Spleen (tissue), 11 donors: ENCODE measurements at regions not wholly inside any gene's neighbourhood (a gene's known extent, or its start where the extent isn't known, plus 50 kb on each side); places are given as distances from the start of the nearest gene placed in this dataset.

Experiments used
- DNase-seq: peaks from one replicate; pipeline ENCODE4 v3.0.0-alpha.2; 2020
- H3K27ac ChIP-seq, 8 donors: fragments of 200-600 bp; sonication (generic) in 7 of 8; 1 replicate in 4 of 8; 2 replicates in 4 of 8; pipeline versions ENCODE4 v1.5.0 to v1.8.0; 2016 to 2021; ENCODE audit warnings: inconsistent platforms in 4 of 8, mild to moderate bottlenecking in 4 of 8, moderate library complexity in 1 of 8
- H3K27me3 ChIP-seq, 7 donors: fragments of 200-600 bp; sonication (generic) in 6 of 7; replicated peaks in 1 of 7; 1 replicate in 4 of 7; 2 replicates in 3 of 7; pipeline versions ENCODE4 v1.5.0 to v1.8.0; 2016 to 2021; ENCODE audit warnings: inconsistent platforms in 3 of 7, mild to moderate bottlenecking in 1 of 7
- H3K36me3 ChIP-seq, 6 donors: fragments of 200-600 bp; sonication (generic) in 5 of 6; 1 replicate in 4 of 6; 2 replicates in 2 of 6; pipeline versions ENCODE4 v1.5.0 to v1.8.0; 2016 to 2021; ENCODE audit warnings: inconsistent platforms in 2 of 6
- H3K4me1 ChIP-seq, 6 donors: fragments of 200-600 bp; sonication (generic) in 5 of 6; 1 replicate in 3 of 6; 2 replicates in 3 of 6; pipeline versions ENCODE4 v1.5.0 to v1.8.0; 2016 to 2021; ENCODE audit warnings: inconsistent platforms in 3 of 6
- H3K4me3 ChIP-seq, 8 donors: fragments of 200-600 bp; sonication (generic) in 7 of 8; 1 replicate in 4 of 8; 2 replicates in 4 of 8; pipeline versions ENCODE4 v1.5.0 to v1.8.0; 2016 to 2021; ENCODE audit warnings: inconsistent platforms in 4 of 8, mild to moderate bottlenecking in 4 of 8, moderate library complexity in 2 of 8
- H3K9me3 ChIP-seq, 8 donors: fragments of 200-600 bp; sonication (generic) in 7 of 8; 1 replicate in 4 of 8; 2 replicates in 4 of 8; pipeline versions ENCODE4 v1.5.0 to v1.8.0; 2016 to 2021; ENCODE audit warnings: inconsistent platforms in 4 of 8
- POLR2A ChIP-seq, 3 donors: fragments of 450-650 bp; IDR thresholded peaks; one replicate each; pipeline ENCODE4 v1.5.1; 2017; ENCODE audit warnings: antibody characterized with exemption in 3 of 3, mild to moderate bottlenecking in 1 of 3
- POLR2AphosphoS5 ChIP-seq, 3 donors: sonication (generic); formaldehyde crosslinking; IDR thresholded peaks; one replicate each; pipeline ENCODE4 v1.5.1; 2017; ENCODE audit warnings: antibody characterized with exemption in 3 of 3
- WGBS, 5 donors: extraction: QIAGEN DNeasy Blood & Tissue Kit in 3 of 5; methylation state at CpG; one replicate each; pipeline versions ENCODE4 v1.1.5 to v1.1.7; 2013 to 2018; 5-methylcytosine and 5-hydroxymethylcytosine counted together
- intact Hi-C: fragments of 100-400 bp; cut with DNase I; formaldehyde crosslinking; loops from one replicate; pipeline ENCODE4 v1.15.0; 2023; ENCODE audit warnings: low total_unique reads
- TF ChIP-seq, protein P1 (sequence below), 11 experiments: fragments of 200-600 bp in 7 of 11; fragments of 450-650 bp in 4 of 11; sonication (generic) in 4 of 11; IDR thresholded peaks in 8 of 11; conservative IDR thresholded peaks in 3 of 11; 1 replicate in 7 of 11; 2 replicates in 4 of 11; pipeline versions ENCODE4 v1.4.0 to v1.8.0; 2016 to 2021; ENCODE audit warnings: antibody characterized with exemption in 11 of 11, inconsistent platforms in 4 of 11, mild to moderate bottlenecking in 1 of 11
- donor health status: healthy with polysubstance abuse.
- donor health status: DM: no; HTN: no; CAD: no; lungs with moderate emphysema.
- donor health status: DM: no; HTN: no; CAD: no.
- donor health status: Bipolar disorder and iron deficiency.
- donor health status: healthy.
- donor health status: DM: no; HTN: no; CAD: no.
- donor health status: DM: yes; HTN: yes; CAD: no.

- Histone ChIP-seq H3K27me3 (no peaks in the 10 kb centered on the region), H3K4me1 (no peaks in the 10 kb centered on the region), H3K27ac (no peak overlapping the region), H3K36me3 (no peaks in the 10 kb centered on the region), H3K9me3 (peaks cover 0 to 6% (median 0%) of the 10 kb centered on the region in 8 donors), H3K4me3 (no peak overlapping the region)
- TF ChIP-seq, protein P1, sequence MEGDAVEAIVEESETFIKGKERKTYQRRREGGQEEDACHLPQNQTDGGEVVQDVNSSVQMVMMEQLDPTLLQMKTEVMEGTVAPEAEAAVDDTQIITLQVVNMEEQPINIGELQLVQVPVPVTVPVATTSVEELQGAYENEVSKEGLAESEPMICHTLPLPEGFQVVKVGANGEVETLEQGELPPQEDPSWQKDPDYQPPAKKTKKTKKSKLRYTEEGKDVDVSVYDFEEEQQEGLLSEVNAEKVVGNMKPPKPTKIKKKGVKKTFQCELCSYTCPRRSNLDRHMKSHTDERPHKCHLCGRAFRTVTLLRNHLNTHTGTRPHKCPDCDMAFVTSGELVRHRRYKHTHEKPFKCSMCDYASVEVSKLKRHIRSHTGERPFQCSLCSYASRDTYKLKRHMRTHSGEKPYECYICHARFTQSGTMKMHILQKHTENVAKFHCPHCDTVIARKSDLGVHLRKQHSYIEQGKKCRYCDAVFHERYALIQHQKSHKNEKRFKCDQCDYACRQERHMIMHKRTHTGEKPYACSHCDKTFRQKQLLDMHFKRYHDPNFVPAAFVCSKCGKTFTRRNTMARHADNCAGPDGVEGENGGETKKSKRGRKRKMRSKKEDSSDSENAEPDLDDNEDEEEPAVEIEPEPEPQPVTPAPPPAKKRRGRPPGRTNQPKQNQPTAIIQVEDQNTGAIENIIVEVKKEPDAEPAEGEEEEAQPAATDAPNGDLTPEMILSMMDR (IDR thresholded peaks at IDR 0.05 in 8 of 11, conservative IDR thresholded peaks at IDR 0.05 in 3 of 11): no peak
- TF ChIP-seq POLR2AphosphoS5 (IDR thresholded peaks at IDR 0.05): no peak
- no peak for TF ChIP-seq POLR2A (IDR thresholded peaks at IDR 0.05)
- intact Hi-C loops: no loop called here
- no peak for DNase-seq
These were observed 252.9 kb upstream of the SOX2 start for GRCh38 chr3:181458857-181459256.

GRCh38 chr3:181457756-181458155, 254.0 kb upstream of the SOX2 start:
- H3K9me3 ChIP-seq: peaks cover 0 to 9% (median 0%) of the 10 kb centered on the region in 8 donors
- no peak overlapping the region for H3K27ac ChIP-seq
- H3K4me3 ChIP-seq: no peak overlapping the region
- no peak for DNase-seq
- H3K4me1 ChIP-seq: no peaks in the 10 kb centered on the region
- intact Hi-C loops: no loop called here
- TF ChIP-seq POLR2A (IDR thresholded peaks at IDR 0.05) (no peak), POLR2AphosphoS5 (IDR thresholded peaks at IDR 0.05) (no peak)
- TF ChIP-seq, protein P1 (IDR thresholded peaks at IDR 0.05 in 8 of 11, conservative IDR thresholded peaks at IDR 0.05 in 3 of 11): no peak
- no peaks in the 10 kb centered on the region for H3K27me3 ChIP-seq
- 77 to 88% (median 81%) methylated on average over 4 of the region's 4 CpGs for WGBS, 5 donors
- no peaks in the 10 kb centered on the region for H3K36me3 ChIP-seq

- no peaks in the 10 kb centered on the region for H3K36me3 ChIP-seq
- peaks cover 0 to 9% (median 0%) of the 10 kb centered on the region in 8 donors for H3K9me3 ChIP-seq
- no peak for DNase-seq
- H3K27ac ChIP-seq: no peak overlapping the region
- 87 to 91% (median 90%) methylated on average over 9 of the region's 9 CpGs for WGBS, 5 donors
- H3K4me1 ChIP-seq: no peaks in the 10 kb centered on the region
- TF ChIP-seq POLR2AphosphoS5 (IDR thresholded peaks at IDR 0.05) (no peak), POLR2A (IDR thresholded peaks at IDR 0.05) (no peak)
- TF ChIP-seq, protein P1 (IDR thresholded peaks at IDR 0.05 in 8 of 11, conservative IDR thresholded peaks at IDR 0.05 in 3 of 11): no peak
- intact Hi-C loops: no loop called here
- H3K4me3 ChIP-seq: no peak overlapping the region
- H3K27me3 ChIP-seq: no peaks in the 10 kb centered on the region
These were observed 254.5 kb upstream of the SOX2 start for GRCh38 chr3:181457190-181457589.

DNA sequence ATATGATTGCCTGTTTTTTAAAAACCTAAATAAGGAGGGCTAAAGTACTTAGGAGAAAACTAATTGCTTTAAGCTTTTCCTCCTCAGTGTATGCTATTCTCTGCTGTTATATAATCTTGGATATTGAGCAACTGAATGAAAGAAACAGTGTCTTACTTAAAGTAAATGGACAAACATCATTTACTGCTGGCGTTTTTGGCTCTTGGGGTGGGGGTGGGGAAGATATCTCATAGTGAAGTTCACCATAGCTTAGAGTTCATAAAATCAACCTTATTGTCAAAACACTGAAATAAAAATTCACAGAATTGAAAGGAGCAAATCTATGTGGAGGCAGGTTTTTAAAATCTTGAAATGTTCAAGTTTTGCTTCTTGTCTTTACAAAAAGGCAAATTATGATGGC, 256.4 kb upstream of the SOX2 start:
- no peaks in the 10 kb centered on the region for H3K36me3 ChIP-seq
- H3K9me3 ChIP-seq: peaks cover 0 to 13% (median 3%) of the 10 kb centered on the region in 8 donors
- DNase-seq: no peak
- no peak overlapping the region for H3K4me3 ChIP-seq
- intact Hi-C loops: no loop called here
- WGBS, 5 donors: 36 to 62% (median 51%) methylated on average over 1 of the region's 1 CpG
- TF ChIP-seq POLR2A (IDR thresholded peaks at IDR 0.05) (no peak), POLR2AphosphoS5 (IDR thresholded peaks at IDR 0.05) (no peak)
- TF ChIP-seq, protein P1 (IDR thresholded peaks at IDR 0.05 in 8 of 11, conservative IDR thresholded peaks at IDR 0.05 in 3 of 11): no peak
- H3K27me3 ChIP-seq: no peaks in the 10 kb centered on the region
- H3K27ac ChIP-seq: no peak overlapping the region
- no peaks in the 10 kb centered on the region for H3K4me1 ChIP-seq
